GM21367 (cell line): ENCODE measurements at regions not wholly inside any gene's neighbourhood (a gene's known extent, or its start where the extent isn't known, plus 50 kb on each side); places are given as distances from the start of the nearest gene placed in this dataset.

Source experiments
- ATAC-seq: cut with Tn5 transposase; IDR thresholded peaks from one replicate; pipeline ENCODE4 v1.9.1; 2021; ENCODE audit not compliant: unreplicated experiment

DNA sequence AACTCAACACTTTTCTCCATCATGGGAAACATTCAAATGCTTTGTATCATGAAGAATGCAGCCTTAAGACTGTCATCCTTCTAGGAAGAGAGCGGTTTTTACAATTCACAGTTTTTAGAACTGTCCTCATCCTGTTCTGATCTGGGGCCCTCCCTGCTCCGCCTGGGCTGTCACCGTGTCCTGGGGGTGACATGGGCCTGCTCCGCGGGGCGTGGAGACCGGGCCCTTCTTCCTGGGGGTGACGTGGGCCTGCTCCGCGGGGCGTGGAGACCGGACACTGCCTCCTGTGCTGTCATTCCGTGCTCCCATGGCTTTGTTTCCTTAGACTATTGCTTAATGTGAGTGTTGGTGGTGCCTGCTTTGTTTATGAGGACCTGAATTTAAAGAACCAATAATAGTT is 122.8 kb downstream of the TMEM18 start:
- no peak for ATAC-seq

DNA sequence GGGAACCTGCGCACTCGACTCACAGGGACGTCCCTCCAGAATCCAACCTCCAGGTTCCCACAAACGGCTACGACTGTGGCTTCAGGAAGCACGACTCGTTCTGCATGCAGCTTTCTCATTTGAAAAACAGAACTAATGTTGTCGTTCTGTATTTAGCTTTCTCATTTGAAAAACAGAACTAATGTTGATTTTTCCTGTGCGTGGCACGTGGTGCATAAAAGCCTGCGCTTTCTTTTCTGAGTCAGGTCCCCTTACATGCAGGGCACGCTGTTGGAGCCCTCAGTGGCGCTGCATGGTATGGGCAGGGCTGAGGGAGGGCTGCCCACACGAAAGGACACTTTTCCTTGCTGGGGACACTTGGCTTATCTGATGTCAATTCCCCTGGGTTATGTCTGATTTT is 124.3 kb downstream of the TMEM18 start:
- no peak for ATAC-seq

DNA sequence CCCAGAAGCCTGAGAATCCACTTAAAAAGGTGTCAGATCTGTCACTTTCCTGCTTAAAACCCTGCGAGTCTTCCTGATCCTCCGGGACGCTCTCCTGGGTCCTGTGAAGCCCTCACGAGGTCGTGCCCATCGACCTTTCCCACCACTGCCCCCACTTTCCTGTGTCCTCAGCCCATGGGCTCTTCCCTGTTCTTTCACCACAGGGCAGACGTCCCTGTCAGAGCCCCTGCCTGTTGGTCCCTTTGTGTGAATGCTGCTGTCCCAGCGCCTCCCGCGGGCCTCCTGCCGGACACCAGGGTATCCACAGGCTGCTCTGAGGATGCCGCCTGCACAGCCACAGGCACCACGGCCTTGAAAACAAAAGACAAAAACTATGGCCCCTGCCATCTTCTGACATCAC is 125.6 kb downstream of the TMEM18 start:
- no peak for ATAC-seq

DNA sequence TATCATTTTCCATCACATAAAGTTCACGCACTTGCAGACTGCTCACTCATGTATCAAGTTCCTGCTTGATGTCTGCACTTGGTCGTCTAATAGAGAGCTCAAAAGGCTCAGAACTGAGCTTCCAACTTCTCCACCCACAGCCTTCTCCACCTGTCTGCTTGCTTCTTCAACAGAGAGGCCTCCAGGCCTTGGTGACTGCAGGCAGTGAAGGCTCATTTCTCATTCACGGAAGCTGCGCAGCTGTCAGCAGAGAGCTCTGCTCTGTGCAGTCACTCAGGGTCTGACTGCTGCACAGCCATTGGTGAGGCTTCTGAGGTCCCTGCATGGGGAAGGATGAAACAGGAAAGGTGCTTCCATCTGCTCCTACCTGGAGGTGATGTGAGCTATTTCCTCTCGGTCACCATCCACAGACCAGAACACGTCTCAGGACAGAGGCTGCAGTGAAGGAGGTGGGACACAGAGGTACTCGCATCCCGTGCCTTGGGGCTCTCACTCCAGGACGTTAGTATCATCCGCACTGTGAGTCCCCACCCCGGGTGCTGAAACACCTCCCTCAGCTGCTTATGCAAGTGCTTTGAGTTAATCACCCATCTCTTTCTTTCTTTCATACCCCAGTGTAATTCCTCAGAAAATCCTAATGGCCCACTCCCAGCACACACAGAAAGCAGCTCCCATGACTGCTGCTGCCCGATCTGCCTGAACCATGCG is 126.2 kb downstream of the TMEM18 start:
- ATAC-seq: no peak

DNA sequence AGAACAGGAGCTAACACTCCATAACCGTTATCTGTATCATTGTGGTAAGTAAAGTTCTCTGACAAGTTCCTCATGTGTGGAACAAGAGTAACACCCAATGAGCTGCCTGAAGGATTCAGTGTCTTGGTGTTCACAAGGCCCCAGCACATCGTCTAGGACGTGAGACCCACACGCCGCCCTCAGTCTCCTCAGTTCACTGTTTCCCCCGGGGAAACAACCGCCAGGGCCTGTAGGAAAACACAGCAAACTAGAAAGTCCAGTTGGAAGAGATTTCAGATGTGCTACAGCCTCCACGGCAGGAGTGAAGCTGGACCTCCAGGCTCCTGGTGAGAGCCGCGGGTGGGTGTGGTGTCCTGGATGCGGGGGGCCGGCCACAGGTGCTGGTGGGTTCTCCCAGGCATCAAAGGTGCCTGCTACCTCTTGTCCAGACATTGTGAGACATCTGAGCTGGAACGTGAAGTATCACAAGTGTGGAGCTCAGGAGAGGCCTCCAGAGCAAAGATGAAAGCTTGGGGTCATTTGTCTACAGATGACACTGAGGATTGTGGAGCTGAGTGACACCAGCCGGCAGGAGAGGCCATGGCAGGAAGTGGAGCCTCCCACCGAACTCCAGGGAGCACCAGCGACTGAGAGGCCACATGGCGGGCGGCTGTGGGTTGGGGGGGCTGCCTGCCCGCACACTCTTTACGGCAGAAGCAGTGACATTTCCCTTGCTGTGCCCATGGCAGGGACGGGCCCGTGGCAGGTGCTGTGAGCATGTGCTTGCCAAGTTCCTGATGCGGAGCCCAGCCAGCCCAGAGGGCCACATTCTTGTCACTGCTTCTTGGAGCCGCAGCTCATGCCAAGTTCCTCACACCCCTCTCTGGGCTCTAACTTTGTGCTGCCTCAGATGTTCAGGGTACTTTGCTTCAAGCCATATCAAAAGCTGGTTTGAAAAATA is 131.2 kb downstream of the TMEM18 start:
- no peak for ATAC-seq

DNA sequence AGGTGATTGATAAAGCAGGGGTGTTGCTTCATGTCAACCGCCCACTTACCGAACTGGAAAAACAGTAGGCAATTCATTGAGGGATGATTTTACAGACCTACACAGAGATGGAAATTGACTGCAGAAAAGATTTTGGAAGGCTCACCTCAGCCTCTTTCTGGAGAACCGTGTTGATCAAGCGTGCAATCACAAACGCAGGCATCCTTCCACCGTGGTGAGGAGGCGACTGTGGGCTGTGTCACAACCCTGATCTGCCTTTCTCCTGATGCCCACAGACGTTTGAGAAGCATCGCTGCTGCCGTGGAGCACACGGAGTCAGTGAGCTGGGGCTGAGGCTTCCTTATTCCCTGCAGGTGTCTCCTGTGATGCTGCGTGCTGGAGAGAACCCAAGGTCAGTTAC is 132.0 kb downstream of the TMEM18 start:
- ATAC-seq: no peak

DNA sequence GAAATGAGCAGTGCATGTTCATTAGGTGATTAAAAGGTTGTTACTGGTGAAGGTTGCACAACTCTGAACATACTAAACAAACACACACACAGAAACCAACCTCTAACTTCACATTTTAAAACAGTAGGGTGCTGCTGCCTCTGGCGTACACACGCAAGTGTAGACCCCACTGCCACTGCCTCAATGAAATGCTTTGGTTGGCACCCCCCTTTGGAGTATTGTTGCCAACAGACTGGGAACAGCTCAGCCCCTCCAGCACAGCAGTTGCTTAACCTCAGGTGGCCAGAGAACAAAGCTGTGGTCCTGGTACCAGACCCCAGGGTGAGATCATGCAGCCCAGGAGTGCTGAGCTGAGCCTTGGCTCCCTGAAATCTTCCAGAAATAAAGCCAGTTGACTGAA is 138.6 kb downstream of the TMEM18 start:
- ATAC-seq: no peak

DNA sequence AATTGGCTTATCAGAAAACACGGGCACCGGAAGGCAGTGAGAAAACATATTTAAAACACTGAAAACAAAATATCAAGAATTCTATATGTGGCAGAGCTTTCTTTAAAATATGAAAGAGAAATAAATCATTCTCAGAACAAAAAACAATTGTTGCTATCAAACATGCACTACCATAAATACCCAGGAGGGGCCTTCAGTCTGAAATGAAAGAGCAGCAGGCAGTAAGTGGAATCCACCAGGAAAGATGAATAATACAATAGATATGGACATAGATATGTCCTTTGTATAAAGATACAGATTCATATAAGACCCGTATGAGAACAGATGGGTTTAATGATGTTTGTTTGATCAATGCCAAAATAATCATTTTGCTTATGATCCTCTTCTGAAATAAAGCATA is 142.0 kb downstream of the TMEM18 start:
- no peak for ATAC-seq

DNA sequence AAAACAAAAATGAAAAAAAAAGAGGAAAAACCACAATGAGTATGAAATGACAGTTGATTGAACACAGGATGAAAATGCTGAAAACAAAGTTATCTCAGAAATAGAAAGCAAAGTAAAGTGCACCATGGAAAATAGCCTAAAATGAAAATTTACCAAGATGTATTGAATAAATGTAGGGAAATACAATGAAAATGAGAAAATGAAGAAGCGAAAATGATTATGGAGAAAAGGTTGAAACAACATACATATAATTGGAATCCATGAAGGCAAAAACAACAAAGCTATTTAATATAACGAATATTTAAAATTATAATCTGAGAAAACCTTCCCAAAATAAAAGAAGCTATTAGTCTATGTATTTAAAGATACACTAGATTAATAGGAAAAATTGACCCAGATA is 147.4 kb downstream of the TMEM18 start:
- ATAC-seq: no peak

DNA sequence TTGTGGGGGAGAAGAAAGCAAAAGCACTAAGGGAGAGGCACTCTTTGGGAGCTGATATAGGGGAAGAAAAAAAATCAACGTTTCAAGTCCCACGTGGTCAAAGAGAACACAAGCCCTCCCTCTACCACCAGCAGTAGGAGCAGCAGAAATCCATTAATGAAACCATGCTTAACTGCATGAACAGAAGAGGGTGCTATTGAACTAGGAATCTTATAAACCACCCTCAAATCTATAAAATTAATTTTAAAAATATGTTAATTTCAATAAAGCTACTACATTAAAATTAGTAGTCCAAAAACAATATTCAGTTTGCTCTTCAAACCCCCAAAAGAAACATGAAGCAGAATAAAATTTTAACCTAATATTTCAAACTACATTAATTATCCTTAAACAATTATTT is 147.8 kb downstream of the TMEM18 start:
- no peak for ATAC-seq

DNA sequence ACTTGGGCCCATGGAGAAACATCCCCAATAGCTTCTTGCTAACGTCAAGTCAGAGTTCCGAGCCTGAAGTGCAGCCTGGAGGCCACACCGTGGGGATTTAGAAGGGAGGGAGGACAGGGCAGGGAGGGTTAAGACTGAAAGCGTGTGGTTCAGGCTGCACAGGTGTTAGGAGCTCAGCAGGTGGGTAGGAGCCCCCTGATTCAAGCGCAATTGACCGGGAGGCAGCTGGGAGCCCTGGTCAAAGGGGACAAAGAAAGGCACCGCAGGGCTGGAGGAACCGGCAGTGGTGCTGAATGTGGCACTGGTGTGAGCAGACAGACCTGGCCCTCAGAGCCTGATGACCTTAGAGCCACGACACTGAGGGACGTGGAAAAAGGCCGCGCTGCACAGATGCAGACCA is 149.6 kb downstream of the TMEM18 start:
- no peak for ATAC-seq

DNA sequence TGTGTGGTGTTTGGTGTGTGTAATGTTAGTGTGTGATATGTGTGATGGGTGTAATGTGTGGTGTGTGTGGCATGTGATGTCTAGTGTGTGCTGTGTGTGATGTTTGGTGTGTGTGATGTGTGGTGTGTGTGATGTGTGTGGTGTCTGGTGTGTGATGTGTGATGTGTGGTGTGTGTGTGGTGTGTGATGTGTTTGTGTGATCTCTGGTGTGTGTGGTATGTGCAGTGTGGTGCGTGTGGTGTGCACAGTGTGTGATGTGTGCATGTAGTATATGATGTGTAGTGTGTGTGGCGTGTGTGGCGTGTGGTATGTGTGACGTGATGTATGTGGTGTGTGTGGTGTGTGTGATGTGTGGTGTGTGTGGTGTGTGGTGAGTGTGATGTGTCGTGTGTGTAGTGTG is 150.3 kb downstream of the TMEM18 start:
- ATAC-seq: no peak

DNA sequence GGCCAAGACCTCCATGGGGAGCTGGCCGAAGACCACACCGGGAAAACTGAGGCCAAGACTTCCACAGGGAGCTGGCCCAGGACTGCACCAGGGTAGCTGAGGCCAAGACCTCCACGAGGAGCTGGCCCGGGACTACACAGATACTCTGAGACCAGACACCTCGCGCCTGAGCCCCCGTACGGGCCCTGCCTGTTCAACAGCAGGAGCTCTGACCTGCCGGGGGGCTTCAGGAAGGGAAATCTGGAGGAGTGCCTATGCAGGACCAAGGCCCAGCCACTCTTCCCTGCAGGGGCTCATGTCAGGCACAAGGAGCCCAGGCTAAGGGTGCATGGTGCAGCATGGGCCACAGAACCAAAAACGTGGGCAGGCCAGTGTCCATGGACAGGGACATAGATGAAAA is 151.6 kb downstream of the TMEM18 start:
- ATAC-seq: no peak

DNA sequence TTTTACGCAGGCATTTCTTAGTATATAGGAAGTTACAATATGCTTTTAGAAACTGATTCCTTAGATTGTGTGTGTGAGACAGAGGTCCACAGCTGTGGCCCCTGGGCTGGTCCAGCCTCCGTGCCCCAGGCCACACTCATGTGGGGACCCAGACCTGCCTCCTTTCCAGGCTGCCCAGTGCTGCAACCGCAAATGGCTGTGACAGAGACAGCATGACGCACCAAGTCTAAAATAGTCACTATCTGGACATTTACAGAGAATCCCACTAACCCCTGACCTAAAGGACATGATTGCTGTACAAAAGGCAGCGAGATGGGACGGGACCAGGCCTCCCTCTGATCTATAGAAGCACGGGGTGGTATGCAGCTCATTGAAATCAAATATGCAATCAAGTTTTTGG is 152.2 kb downstream of the TMEM18 start:
- ATAC-seq: no peak

DNA sequence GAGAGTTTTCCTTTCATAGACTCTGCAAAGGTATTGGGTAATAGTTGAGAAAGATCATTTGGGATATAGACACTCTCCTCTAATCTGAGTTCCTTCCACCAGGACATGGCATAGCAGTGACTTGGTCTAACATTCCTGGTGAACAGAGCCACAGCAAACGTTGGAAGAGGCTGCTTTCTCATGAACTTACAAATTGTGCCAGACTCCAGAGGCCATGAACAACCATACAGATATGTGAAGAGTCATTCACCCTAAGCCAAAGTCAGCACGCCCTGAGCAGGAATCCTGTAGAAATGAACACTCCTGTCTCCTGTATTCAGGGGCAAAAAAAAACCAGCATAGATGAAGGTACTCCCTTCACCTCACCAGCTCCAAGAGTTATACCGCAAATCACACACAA is 152.8 kb downstream of the TMEM18 start:
- no peak for ATAC-seq

DNA sequence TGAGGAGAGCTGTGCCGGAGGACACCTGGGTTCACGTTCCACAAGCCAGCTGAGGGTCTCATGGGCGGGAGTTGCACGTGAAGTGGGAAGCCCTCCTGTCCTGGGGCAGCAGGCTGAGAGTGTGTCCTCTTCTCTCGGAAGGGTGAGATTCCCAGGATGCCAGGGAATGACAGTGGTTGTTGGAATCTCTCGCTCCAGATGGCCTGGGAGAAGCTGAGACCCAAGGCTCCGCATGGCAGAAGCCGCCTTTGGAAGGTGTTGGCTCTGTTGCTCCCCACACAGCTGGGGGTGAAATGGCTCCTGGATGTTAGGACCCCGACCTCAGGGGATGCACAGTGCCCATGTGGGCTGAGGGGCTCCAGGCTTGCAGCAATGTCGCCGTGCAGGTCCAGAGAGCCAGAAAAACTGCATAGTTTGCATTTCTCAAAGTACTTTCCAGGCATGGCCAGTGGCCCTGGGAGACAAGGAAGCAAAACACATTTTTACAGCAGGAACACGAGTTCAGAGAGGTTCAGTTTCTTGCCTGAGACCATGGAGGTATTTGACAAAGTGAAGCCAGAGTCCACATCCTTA is 153.4 kb downstream of the TMEM18 start:
- no peak for ATAC-seq

DNA sequence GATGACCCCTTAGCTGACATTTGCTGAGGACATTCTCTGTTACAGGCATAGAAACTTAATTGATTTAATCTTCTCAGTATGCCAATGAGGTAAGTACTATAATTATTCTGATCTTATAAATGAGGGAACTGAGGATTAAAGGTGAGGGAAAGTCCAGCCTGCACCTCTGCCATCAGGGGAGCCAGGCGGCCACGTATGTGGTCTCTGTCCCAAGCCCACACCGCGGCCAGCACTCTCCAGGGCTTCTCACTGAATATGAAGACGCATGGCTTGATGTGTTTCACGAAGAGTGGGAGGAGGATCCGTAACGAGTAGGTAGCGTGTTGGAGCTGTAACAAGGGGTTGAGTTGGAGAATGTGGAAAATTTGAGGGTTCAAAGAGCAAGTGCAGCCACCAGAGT is 154.4 kb downstream of the TMEM18 start:
- no peak for ATAC-seq

DNA sequence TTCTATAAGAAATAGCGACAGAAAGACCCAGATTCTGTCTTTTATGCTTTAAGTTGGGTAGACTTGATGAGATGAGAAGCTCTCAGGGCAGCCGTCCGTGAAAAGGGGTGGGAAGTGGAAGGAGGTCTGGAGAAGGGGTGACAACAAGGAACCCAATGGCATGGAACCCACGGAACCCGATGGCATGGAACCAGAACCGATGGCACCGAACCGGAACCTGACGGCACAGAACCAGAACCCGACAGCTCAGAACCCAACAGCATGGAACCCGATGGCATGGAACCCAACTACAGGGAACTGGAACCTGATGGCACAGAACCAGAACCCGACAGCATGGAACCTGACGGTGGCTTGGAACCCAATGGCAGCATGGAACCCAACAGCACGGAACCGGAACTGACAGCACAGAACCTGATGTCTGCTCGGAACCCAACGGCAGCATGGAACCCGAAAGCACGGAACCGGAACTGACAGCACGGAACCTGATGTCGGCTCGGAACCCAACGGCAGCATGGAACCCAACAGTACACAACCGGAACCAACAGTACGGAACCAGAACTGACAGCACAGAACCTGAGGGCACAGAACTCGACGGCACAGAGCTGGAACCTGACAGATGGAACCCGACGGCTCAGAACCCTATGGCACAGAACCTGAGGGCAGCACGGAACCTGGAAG is 155.2 kb downstream of the TMEM18 start:
- no peak for ATAC-seq

DNA sequence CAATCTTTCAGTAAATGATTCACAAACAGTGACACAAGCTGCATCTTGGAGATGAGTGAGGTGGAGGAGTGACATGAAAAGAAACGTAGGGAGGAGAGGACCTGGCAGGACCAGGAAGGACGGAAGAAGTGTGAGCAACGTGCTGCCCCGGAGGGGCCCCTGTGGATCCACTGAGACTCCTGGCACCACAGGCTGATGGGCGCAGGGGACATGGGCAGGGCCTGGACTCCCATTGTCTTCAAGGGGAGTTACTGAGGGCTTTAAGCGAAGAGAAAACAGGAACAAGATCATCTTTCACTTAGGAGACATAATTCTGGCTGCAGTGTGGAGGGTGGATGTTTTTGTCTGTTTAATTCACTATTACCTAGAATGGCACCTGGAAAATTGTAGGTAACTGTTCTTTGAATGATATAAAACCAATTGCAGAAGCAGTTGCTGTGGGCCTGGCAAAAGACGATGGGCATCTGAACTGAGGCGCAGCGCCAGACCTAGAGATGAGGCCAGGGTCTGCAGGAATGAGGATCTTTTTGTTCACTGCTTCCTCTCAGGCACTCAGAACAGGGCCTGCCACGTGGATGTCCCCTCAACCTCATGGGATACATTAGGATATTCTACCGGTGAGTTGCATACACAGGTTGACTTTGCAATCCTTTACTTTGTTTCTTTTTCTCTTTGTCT is 156.4 kb downstream of the TMEM18 start:
- no peak for ATAC-seq

DNA sequence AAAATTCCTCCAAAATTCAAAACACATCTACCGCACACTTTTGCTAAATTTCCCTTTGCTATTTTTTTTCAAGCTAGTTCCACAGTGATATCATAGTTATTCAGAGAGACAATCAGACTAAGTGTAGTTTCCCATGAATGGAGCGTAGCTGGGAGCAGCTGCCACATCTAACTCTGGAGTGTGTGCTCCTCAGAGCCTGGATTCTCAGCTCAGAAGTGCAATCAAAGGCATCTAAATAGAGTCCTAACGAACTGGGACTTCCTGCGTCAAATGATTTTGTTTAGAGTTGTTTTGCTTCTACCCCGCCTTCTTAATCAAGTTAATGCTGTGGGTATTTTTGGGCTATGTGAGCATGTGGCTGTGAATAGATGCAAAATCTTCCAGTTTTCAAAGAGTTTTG is 160.3 kb downstream of the TMEM18 start:
- ATAC-seq: no peak

DNA sequence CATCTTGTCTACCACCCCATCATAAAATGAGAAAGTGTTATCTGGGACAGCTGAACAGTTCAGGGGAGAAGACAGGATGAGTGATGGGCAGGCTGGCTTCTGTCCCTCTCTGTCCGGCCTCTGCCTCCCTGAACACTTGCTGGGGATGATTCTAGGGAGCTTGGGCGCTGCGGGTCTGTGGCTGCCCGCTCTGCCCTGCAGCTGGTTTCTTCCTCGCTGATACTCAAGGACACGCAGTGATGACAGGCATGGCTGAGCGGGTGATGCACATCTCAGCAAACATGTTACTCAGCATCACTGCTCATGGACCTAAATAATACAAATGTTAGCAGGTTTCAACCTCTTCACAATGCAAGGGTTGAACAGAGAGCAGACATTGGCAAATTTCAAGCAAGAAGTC is 161.1 kb downstream of the TMEM18 start:
- no peak for ATAC-seq
